GM12801 (cell line): ENCODE measurements at regions not wholly inside any gene's neighbourhood (a gene's known extent, or its start where the extent isn't known, plus 50 kb on each side); places are given as distances from the start of the nearest gene placed in this dataset.

Experiments
- CTCF ChIP-seq: IDR thresholded peaks from one replicate; pipeline ENCODE4 v1.5.1; 2011; ENCODE audit warnings: control low read depth; ENCODE audit not compliant: insufficient read length; ENCODE audit errors: extremely low read depth

GRCh38 chr14:86999036-86999435 lies 993.9 kb downstream of the GALC start:
- TF ChIP-seq CTCF = no peak

GRCh38 chr14:86997271-86997670 lies 995.7 kb downstream of the GALC start:
- no peak for TF ChIP-seq CTCF

GRCh38 chr14:86990396-86990795 lies 1002.6 kb downstream of the GALC start:
- TF ChIP-seq CTCF = no peak

- TF ChIP-seq CTCF = no peak
These were observed 1003.7 kb downstream of the GALC start for GRCh38 chr14:86989285-86989684.

GRCh38 chr14:86987966-86988365 lies 1005.0 kb downstream of the GALC start:
- no peak for TF ChIP-seq CTCF

GRCh38 chr14:86973177-86973576 lies 1019.8 kb downstream of the GALC start:
- TF ChIP-seq CTCF = no peak

- no peak for TF ChIP-seq CTCF
These were observed 1021.7 kb downstream of the GALC start for GRCh38 chr14:86971292-86971691.
